Neural cell (in vitro differentiated cells): ENCODE measurements at regions not wholly inside any gene's neighbourhood (a gene's known extent, or its start where the extent isn't known, plus 50 kb on each side); places are given as distances from the start of the nearest gene placed in this dataset.

Experiments used
- CTCF ChIP-seq: fragments of 450-650 bp; IDR thresholded peaks from 2 replicates; pipeline ENCODE4 v1.5.1; 2014; ENCODE audit warnings: antibody characterized with exemption, mild to moderate bottlenecking, moderate library complexity; ENCODE audit not compliant: poor library complexity, severe bottlenecking
- EZH2 ChIP-seq: fragments of 200-600, 300-800 bp; shearing (Covaris generic), sonication (generic); IDR thresholded peaks from 2 replicates; pipeline ENCODE4 v1.6.1; 2014; ENCODE audit warnings: antibody characterized with exemption, low read length, borderline replicate concordance, mild to moderate bottlenecking; ENCODE audit not compliant: insufficient read depth, poor library complexity, severe bottlenecking
- POLR2AphosphoS5 ChIP-seq: IDR thresholded peaks from 2 replicates; pipeline ENCODE4 v1.6.1; 2012
- REST ChIP-seq: IDR thresholded peaks from 2 replicates; pipeline ENCODE4 v1.6.1; 2012; ENCODE audit warnings: borderline replicate concordance
- SMC3 ChIP-seq: fragments of 450-650 bp; conservative IDR thresholded peaks from 2 replicates; pipeline ENCODE4 v1.6.1; 2014; ENCODE audit warnings: antibody characterized with exemption, mild to moderate bottlenecking, moderate library complexity; ENCODE audit not compliant: poor library complexity
- TAF1 ChIP-seq: IDR thresholded peaks from 2 replicates; pipeline ENCODE4 v1.6.1; 2012; ENCODE audit warnings: low read depth

- no peak for TF ChIP-seq CTCF
- TF ChIP-seq TAF1: no peak
- no peak for TF ChIP-seq REST
- TF ChIP-seq SMC3: no peak
- TF ChIP-seq POLR2AphosphoS5: no peak
- TF ChIP-seq EZH2: no peak
These were observed 517.8 kb upstream of the PAPPA start for GRCh38 chr9:115635680-115636383.
